Posterior cingulate gyrus (tissue), 11 donors: ENCODE measurements at regions not wholly inside any gene's neighbourhood (a gene's known extent, or its start where the extent isn't known, plus 50 kb on each side); places are given as distances from the start of the nearest gene placed in this dataset.
"Not testable (repeated sequence)": the region's sequence is repeated elsewhere in the genome, so short reads cannot be mapped to it uniquely, and the experiment has no call there.

Experiments used
- DNase-seq, 10 donors: peaks; one replicate each; pipeline versions ENCODE4 v3.0.0 to v3.0.0-alpha.2; 2020 to 2021; ENCODE audit warnings: mixed read lengths in 3 of 10
- intact Hi-C: fragments of 100-400 bp; cut with DNase I; formaldehyde crosslinking; loops from one replicate; pipeline ENCODE4 v1.15.1; 2023

GRCh38 chr4:170522427-170522970 lies 432.7 kb upstream of the AADAT start:
- intact Hi-C loops, result no loop called here
- DNase-seq, result no peak

DNA sequence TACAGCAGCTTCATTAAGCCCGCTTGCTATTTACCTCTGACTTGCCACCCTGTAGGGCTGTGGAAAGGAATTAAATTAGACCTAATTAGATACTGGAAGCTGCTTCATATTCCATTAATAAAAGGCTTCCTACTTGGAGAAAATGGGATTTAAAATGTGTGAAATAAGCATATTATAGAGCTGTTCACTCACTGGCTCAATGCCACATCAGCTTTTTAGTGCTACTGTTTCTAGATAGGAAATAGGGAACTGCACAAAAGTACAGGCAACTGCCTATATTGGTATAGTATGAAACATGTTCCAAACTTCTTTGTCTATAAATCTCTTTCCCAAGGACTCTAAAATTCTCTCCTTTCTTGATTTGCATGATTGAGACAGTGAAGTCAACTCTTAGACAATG lies 407.9 kb upstream of the AADAT start:
- intact Hi-C loops, result no loop called here
- DNase-seq, result no peak

- peak in 5 of 10 donors; percentile 8 to 70 (median 16) for DNase-seq
- intact Hi-C loops, result no loop called here
Observed at GRCh38 chr4:170497112-170497511, 407.4 kb upstream of the AADAT start.

- intact Hi-C loops, result no loop called here
- no peak for DNase-seq
Observed at GRCh38 chr4:170491981-170492380, 402.2 kb upstream of the AADAT start.

DNA sequence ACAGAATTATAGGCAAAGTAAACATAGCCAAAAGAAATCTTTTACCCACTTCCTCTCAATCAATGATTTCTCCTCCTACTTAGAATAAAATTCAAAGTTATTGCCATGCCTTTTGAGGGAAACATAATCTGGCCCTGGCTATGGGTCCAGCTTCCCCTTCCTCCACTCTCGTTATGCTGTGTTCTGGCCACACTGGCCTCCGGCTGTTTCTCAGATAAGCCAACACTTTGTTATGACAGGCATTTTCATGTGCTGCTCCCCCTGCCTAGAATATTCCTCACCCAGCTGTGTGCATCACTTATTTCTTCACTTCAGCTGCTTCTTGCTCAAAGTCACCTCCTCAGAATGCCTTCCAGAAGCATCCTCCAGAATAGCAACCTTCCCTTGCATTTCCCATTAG lies 386.6 kb upstream of the AADAT start:
- intact Hi-C loops, result no loop called here
- no peak for DNase-seq

DNA sequence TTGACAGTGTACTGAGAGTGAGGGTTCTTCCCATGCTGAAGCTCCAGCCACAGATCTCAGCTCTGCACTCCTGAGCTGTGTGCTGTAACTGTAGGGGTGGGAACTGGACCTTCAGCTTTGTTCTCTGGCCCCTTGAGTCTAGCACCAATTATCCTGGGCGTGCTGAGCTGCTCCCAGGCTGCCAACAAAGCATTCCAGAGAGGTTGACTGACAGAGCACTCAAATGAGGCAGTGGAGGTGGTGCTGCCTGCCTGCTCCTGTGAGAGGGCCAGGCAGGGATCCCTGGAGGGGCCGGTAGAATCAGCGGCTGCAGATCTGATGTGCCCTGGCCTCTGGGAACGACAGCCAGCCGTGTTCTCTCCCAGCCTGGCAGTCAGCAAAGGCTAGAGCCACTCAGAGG lies 375.7 kb upstream of the AADAT start:
- no peak for DNase-seq
- intact Hi-C loops, result no loop called here

DNA sequence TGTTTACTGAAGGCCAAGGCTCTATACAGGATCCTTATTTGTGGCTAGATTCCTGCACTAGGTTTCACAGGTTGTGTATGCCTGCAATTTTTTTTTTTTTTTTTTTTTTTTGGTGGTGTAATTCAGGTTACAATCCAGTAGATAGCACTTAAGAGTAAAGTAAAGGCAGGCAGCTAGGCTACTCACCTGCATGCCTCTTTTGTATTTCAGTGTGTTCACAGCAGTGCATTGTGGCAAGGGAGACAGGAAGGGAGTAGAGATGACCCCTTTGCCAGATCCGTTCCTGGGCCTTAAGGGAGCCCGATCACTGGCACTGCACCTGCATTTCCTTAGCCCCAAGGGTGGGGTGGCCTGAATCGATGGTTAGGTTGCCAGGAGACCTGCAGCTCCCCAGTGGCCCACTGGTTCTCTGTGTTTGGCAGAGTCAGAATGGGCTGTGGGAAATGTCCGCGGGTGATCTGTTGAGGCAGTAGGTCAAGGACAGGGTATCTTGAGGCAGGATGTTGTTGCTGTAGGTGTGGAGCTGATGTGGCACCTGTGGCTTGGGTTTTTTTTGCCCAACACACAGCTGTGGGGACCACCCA lies 374.9 kb upstream of the AADAT start:
- no peak for DNase-seq
- intact Hi-C loops, result no loop called here

DNA sequence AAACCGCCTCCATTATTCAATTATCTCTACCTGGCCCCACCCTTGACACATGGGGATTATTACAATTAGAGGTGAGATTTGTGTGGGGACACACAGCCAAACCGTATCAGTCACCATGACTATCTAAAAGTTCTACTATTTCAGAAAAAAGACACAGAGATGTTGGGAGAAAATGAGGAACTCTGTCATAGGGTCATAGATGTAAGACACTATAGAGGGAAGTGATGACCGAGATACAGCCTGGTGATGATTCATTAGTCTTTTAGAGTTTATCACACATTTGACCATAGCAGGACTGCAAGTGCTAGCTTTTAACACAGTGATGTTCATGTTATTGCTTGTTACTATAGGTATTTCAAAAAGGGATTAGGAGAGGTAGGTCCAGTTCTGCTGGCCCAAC lies 357.0 kb upstream of the AADAT start:
- intact Hi-C loops, result no loop called here

GRCh38 chr4:170441146-170441545 lies 351.4 kb upstream of the AADAT start:
- intact Hi-C loops, DNase-seq: not testable (repeated sequence)

More for the DNA sequence above, 357.0 kb upstream of the AADAT start:
- DNase-seq, result no peak

DNA sequence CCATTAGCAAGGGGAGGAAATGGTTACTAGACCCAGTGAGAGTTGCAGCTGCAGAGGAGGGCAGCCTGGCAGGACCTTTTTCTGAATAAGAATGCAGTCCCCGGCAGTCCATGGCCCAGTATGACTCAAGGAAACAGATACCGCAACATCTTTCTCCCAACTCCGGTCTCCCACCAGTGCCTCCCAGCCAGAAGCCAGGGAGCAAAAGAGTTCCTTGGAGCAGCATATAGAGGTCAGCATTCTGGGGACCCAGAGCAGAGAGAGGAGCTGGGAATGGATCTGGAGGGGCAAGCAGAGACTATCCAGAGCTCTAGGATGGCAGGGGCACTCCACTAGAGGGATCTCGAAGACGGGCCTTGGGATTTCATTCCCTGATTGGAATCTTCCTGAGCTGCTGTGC lies 339.2 kb upstream of the AADAT start:
- peak in 1 of 10 donors; percentile 62 for DNase-seq
- intact Hi-C loops, result no loop called here

GRCh38 chr4:170425521-170426143 lies 335.9 kb upstream of the AADAT start:
- no peak for DNase-seq
- intact Hi-C loops, result no loop called here

DNA sequence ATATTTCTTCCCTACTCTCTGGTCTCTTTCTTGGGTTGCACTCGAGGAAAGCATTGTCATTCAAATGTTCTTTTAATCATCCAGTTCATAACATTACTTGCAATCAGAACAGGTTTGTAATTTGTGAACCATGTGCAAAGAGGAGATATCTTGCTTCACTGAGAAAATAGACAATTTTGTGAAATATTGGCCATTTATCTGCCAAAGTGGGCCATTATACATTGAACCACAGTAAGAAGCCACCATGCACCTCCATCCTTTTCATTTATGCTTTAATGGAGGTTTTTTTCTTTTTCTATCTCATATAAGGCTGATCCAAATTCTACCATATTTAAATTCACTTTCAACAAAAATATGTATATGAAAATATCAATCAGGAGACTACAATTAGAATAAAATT lies 335.3 kb upstream of the AADAT start:
- intact Hi-C loops, result no loop called here
- DNase-seq, result no peak

DNA sequence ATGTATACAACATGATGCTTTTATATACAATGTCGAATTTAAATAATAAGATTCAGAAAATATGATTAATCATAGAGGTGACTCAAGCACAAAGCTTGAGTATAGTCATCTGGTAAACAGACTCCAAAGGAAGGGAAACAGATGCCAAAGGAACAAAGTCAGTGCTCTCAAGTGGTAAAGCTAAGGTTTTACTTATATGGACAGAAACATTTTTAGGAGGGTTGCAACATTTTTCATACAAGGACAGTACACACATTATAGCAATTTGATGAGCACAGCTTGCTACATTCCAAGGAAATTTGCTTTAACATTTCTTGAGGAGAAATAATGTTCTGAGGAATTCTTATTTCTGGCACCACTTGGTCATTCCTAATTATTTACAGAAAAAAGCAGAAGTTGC lies 333.4 kb upstream of the AADAT start:
- DNase-seq, result no peak
- intact Hi-C loops, result no loop called here

DNA sequence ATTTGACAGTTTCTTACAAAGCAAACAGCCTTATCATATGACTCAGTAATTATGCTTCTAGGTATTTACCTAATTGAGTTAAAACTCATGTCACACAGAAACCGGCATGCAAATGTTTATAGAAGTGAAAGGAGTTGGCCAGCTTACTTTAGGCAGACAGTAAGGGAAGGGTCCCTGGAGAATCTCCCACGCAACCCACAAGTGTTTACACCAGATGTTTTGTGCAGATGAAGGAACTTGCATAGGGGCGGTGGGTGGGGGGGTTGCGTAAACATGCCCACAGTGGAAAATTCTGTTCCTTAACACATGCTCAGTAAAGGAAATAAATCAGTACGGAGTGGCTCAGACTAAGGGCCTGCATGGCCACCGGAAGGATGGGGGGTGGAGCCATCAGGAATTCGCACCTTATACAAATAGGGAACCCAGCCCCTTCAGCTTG lies 330.5 kb upstream of the AADAT start:
- intact Hi-C loops, result no loop called here
- no peak for DNase-seq

DNA sequence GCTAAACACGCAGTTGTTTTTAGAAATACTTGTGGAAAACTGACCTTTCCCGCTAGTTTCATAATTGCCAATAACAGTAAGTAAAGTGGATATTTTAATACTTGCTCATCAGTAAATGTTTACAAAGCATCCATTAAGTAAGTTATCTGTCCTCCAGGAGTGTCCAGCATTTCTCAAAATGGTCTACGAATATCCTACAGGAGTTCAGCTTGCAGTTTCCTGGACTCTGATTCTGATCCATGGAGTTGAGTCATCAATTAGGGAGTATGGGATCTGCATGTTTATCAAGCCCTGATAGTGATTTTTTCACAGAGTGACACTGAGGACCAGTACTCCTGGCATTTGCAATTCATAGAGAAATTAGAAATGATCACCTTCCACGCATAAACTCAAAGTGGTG lies 325.2 kb upstream of the AADAT start:
- intact Hi-C loops, result no loop called here
- DNase-seq, result no peak

DNA sequence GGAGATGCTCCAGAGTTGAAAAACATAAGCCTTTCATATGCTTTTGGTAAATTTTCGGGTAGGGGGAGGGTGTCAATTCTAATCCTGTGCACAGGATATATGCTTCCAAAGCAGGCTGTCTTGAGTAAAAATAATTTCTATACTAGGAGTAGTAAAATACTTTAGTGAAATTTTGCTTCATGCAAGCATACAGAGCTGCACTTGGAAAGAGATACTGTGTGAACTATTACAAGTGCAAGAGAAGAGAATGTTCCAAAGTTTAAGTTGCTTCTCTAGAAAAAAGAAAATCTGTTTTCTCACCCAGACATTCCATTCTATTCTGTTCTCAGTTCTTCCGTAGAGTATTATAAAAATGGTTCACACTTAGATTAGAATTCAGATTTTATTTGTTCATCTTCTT lies 324.6 kb upstream of the AADAT start:
- intact Hi-C loops, result no loop called here
- no peak for DNase-seq

GRCh38 chr4:170413951-170414350 lies 324.2 kb upstream of the AADAT start:
- intact Hi-C loops, result no loop called here
- DNase-seq, result no peak

- intact Hi-C loops, result no loop called here
- no peak for DNase-seq
Observed at GRCh38 chr4:170400361-170400760, 310.6 kb upstream of the AADAT start.

GRCh38 chr4:170399581-170400293 lies 310.0 kb upstream of the AADAT start:
- DNase-seq, result no peak
- intact Hi-C loops, result no loop called here

DNA sequence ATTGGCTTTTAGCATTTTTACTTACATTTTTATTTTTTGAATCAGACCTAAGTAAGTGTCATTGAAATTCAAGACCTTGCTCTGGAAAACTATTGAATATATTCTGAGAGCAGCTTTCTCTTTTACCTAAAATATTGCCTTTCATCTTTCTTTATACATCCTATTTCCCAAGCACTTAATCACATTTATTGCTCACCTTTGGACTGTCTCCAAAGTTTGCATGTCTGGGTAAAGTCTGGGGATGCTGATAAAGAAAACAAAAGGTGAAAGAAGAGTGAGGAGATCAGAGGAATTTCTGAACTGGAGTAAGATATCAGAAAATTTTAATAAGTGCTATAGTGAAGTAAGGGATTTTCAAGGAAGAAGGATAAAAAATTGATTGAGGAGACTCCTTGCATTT lies 308.5 kb upstream of the AADAT start:
- intact Hi-C loops, result no loop called here
- DNase-seq, result no peak

DNA sequence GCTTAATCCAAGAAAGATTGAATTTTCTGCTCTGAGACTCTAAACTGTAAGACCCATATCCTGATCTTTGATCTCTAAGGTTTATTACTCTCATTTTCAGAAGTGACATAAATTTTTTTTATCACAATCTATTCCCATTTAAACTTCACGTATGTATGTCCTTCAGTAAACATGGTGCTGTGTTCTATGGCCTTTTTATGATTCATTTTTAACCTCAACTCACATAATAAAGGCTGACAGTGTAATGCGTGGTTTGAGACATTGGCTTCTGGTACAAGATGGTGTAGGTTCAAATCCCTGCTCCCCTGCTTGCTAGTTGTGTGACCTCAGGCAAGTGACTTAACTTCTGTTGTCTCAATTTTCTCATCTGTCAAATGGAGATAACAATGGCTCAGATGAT lies 306.0 kb upstream of the AADAT start:
- no peak for DNase-seq
- intact Hi-C loops, result no loop called here
